Activated T-helper 17 cell treated with anti-CD3 and anti-CD28 coated beads, Interleukin-2, amount 50 U/mL, for 72 hours (primary cell): ENCODE measurements at regions not wholly inside any gene's neighbourhood (a gene's known extent, or its start where the extent isn't known, plus 50 kb on each side); places are given as distances from the start of the nearest gene placed in this dataset.
"Not testable (repeated sequence)": the region's sequence is repeated elsewhere in the genome, so short reads cannot be mapped to it uniquely, and the experiment has no call there.

Source experiments
- ATAC-seq: fragments of 150-1000 bp; cut with Tn5 transposase; replicated peaks from 2 replicates; pipeline ENCODE4 v1.10.0; 2021; ENCODE audit warnings: mild to moderate bottlenecking, moderate library complexity
- H3K27ac Mint-ChIP-seq: one replicate; pipeline ENCODE4 v1.8.0; 2022; ENCODE audit warnings: mixed read lengths
- H3K27me3 Mint-ChIP-seq: one replicate; pipeline ENCODE4 v1.8.0; 2022; ENCODE audit warnings: mixed read lengths
- H3K36me3 Mint-ChIP-seq: one replicate; pipeline ENCODE4 v1.8.0; 2022; ENCODE audit warnings: low read depth, mild to moderate bottlenecking, mixed read lengths
- H3K4me1 Mint-ChIP-seq: one replicate; pipeline ENCODE4 v1.8.0; 2022; ENCODE audit warnings: mixed read lengths
- H3K4me3 Mint-ChIP-seq: one replicate; pipeline ENCODE4 v1.8.0; 2022; ENCODE audit warnings: mild to moderate bottlenecking, mixed read lengths
- H3K9me3 Mint-ChIP-seq: one replicate; pipeline ENCODE4 v1.8.0; 2022; ENCODE audit warnings: mixed read lengths

GRCh38 chr3:75607996-75608395 is 56.1 kb upstream of the FRG2C start:
- not testable (repeated sequence) for H3K4me1 Mint-ChIP-seq, H3K4me3 Mint-ChIP-seq, H3K27me3 Mint-ChIP-seq, ATAC-seq, H3K27ac Mint-ChIP-seq, H3K9me3 Mint-ChIP-seq, H3K36me3 Mint-ChIP-seq

- not testable (repeated sequence) for H3K27ac Mint-ChIP-seq, H3K36me3 Mint-ChIP-seq, ATAC-seq, H3K4me3 Mint-ChIP-seq, H3K4me1 Mint-ChIP-seq, H3K9me3 Mint-ChIP-seq, H3K27me3 Mint-ChIP-seq
Observed at GRCh38 chr3:75609598-75609997, 54.5 kb upstream of the FRG2C start.

- no peak for ATAC-seq
- no peak overlapping the region for H3K4me3 Mint-ChIP-seq
- peaks cover 3% of the 10 kb centered on the region for H3K27me3 Mint-ChIP-seq
- no peak overlapping the region for H3K27ac Mint-ChIP-seq
- H3K36me3 Mint-ChIP-seq: no peaks in the 10 kb centered on the region
- H3K9me3 Mint-ChIP-seq: no peaks in the 10 kb centered on the region
- H3K4me1 Mint-ChIP-seq: no peaks in the 10 kb centered on the region
Observed at GRCh38 chr3:75610773-75611172, 53.4 kb upstream of the FRG2C start.

- H3K4me3 Mint-ChIP-seq, H3K27ac Mint-ChIP-seq, H3K36me3 Mint-ChIP-seq, H3K4me1 Mint-ChIP-seq, H3K27me3 Mint-ChIP-seq, H3K9me3 Mint-ChIP-seq: not testable (repeated sequence)
- peak; percentile 37 for ATAC-seq
Observed at GRCh38 chr3:75611724-75612460, 52.2 kb upstream of the FRG2C start.
